Spleen (tissue), 11 donors: ENCODE measurements at regions not wholly inside any gene's neighbourhood (a gene's known extent, or its start where the extent isn't known, plus 50 kb on each side); places are given as distances from the start of the nearest gene placed in this dataset.

Source experiments
- DNase-seq: peaks from one replicate; pipeline ENCODE4 v3.0.0-alpha.2; 2020
- H3K27ac ChIP-seq, 8 donors: fragments of 200-600 bp; sonication (generic) in 7 of 8; 1 replicate in 4 of 8; 2 replicates in 4 of 8; pipeline versions ENCODE4 v1.5.0 to v1.8.0; 2016 to 2021; ENCODE audit warnings: inconsistent platforms in 4 of 8, mild to moderate bottlenecking in 4 of 8, moderate library complexity in 1 of 8
- H3K27me3 ChIP-seq, 7 donors: fragments of 200-600 bp; sonication (generic) in 6 of 7; replicated peaks in 1 of 7; 1 replicate in 4 of 7; 2 replicates in 3 of 7; pipeline versions ENCODE4 v1.5.0 to v1.8.0; 2016 to 2021; ENCODE audit warnings: inconsistent platforms in 3 of 7, mild to moderate bottlenecking in 1 of 7
- H3K36me3 ChIP-seq, 6 donors: fragments of 200-600 bp; sonication (generic) in 5 of 6; 1 replicate in 4 of 6; 2 replicates in 2 of 6; pipeline versions ENCODE4 v1.5.0 to v1.8.0; 2016 to 2021; ENCODE audit warnings: inconsistent platforms in 2 of 6
- H3K4me1 ChIP-seq, 6 donors: fragments of 200-600 bp; sonication (generic) in 5 of 6; 1 replicate in 3 of 6; 2 replicates in 3 of 6; pipeline versions ENCODE4 v1.5.0 to v1.8.0; 2016 to 2021; ENCODE audit warnings: inconsistent platforms in 3 of 6
- H3K4me3 ChIP-seq, 8 donors: fragments of 200-600 bp; sonication (generic) in 7 of 8; 1 replicate in 4 of 8; 2 replicates in 4 of 8; pipeline versions ENCODE4 v1.5.0 to v1.8.0; 2016 to 2021; ENCODE audit warnings: inconsistent platforms in 4 of 8, mild to moderate bottlenecking in 4 of 8, moderate library complexity in 2 of 8
- H3K9me3 ChIP-seq, 8 donors: fragments of 200-600 bp; sonication (generic) in 7 of 8; 1 replicate in 4 of 8; 2 replicates in 4 of 8; pipeline versions ENCODE4 v1.5.0 to v1.8.0; 2016 to 2021; ENCODE audit warnings: inconsistent platforms in 4 of 8
- POLR2A ChIP-seq, 3 donors: fragments of 450-650 bp; IDR thresholded peaks; one replicate each; pipeline ENCODE4 v1.5.1; 2017; ENCODE audit warnings: antibody characterized with exemption in 3 of 3, mild to moderate bottlenecking in 1 of 3
- POLR2AphosphoS5 ChIP-seq, 3 donors: sonication (generic); formaldehyde crosslinking; IDR thresholded peaks; one replicate each; pipeline ENCODE4 v1.5.1; 2017; ENCODE audit warnings: antibody characterized with exemption in 3 of 3
- WGBS, 5 donors: extraction: QIAGEN DNeasy Blood & Tissue Kit in 3 of 5; methylation state at CpG; one replicate each; pipeline versions ENCODE4 v1.1.5 to v1.1.7; 2013 to 2018; 5-methylcytosine and 5-hydroxymethylcytosine counted together
- intact Hi-C: fragments of 100-400 bp; cut with DNase I; formaldehyde crosslinking; loops from one replicate; pipeline ENCODE4 v1.15.0; 2023; ENCODE audit warnings: low total_unique reads
- TF ChIP-seq, protein P1 (sequence below), 11 experiments: fragments of 200-600 bp in 7 of 11; fragments of 450-650 bp in 4 of 11; sonication (generic) in 4 of 11; IDR thresholded peaks in 8 of 11; conservative IDR thresholded peaks in 3 of 11; 1 replicate in 7 of 11; 2 replicates in 4 of 11; pipeline versions ENCODE4 v1.4.0 to v1.8.0; 2016 to 2021; ENCODE audit warnings: antibody characterized with exemption in 11 of 11, inconsistent platforms in 4 of 11, mild to moderate bottlenecking in 1 of 11
- donor health status: healthy with polysubstance abuse.
- donor health status: DM: no; HTN: no; CAD: no; lungs with moderate emphysema.
- donor health status: DM: no; HTN: no; CAD: no.
- donor health status: Bipolar disorder and iron deficiency.
- donor health status: healthy.
- donor health status: DM: no; HTN: no; CAD: no.
- donor health status: DM: yes; HTN: yes; CAD: no.

DNA sequence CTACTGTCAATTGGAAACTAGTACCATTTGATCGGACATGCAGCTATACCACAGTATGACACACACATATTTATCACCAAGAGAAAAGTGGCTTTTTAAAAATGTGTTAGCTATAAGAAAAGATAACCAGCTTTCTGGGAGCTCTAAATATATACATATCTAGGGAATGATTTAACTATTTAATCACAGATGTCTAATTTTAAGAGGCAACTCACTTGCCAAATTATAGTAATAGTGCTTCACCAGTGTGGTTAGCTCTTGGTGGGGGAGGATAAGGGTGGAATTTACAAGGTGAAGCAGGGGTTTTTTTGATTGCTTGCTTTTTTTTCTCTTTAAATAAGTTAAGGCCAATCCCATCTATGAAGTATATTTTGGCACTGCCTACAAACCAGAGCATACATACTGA, 547.7 kb upstream of the DIPK2B start:
- no peak for DNase-seq
- H3K27me3 ChIP-seq = no peaks in the 10 kb centered on the region
- intact Hi-C loops = no loop called here
- peaks cover 0 to 22% (median 2%) of the 10 kb centered on the region in 6 donors for H3K36me3 ChIP-seq
- no peak overlapping the region for H3K27ac ChIP-seq
- peaks cover 3 to 58% (median 16%) of the 10 kb centered on the region in 6 donors for H3K4me1 ChIP-seq
- TF ChIP-seq POLR2AphosphoS5 (IDR thresholded peaks at IDR 0.05) (no peak), POLR2A (IDR thresholded peaks at IDR 0.05) (no peak)
- TF ChIP-seq, protein P1, sequence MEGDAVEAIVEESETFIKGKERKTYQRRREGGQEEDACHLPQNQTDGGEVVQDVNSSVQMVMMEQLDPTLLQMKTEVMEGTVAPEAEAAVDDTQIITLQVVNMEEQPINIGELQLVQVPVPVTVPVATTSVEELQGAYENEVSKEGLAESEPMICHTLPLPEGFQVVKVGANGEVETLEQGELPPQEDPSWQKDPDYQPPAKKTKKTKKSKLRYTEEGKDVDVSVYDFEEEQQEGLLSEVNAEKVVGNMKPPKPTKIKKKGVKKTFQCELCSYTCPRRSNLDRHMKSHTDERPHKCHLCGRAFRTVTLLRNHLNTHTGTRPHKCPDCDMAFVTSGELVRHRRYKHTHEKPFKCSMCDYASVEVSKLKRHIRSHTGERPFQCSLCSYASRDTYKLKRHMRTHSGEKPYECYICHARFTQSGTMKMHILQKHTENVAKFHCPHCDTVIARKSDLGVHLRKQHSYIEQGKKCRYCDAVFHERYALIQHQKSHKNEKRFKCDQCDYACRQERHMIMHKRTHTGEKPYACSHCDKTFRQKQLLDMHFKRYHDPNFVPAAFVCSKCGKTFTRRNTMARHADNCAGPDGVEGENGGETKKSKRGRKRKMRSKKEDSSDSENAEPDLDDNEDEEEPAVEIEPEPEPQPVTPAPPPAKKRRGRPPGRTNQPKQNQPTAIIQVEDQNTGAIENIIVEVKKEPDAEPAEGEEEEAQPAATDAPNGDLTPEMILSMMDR (IDR thresholded peaks at IDR 0.05 in 8 of 11, conservative IDR thresholded peaks at IDR 0.05 in 3 of 11) = no peak
- WGBS, 5 donors = 69 to 78% (median 77%) methylated on average over 1 of the region's 1 CpG
- no peaks in the 10 kb centered on the region for H3K9me3 ChIP-seq
- no peak overlapping the region for H3K4me3 ChIP-seq

DNA sequence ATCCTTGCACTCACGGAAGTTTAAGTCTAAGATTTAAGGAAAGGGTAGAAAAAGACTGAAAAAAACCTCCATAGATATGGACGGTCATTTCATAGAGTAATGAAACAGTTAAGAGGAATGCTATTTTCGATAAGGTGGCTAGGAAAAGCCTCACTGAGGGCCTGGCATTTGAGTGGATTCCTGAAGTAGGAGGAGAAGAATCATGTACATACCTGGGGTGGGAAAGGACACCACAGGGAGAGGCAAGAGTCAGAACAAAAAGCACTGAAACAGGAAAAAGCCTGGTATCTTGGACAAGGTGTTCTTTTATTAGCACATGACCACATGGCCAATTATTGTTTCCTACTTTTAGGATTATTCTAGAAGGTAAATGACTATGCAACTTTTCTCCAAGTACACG, 547.2 kb upstream of the DIPK2B start:
- H3K36me3 ChIP-seq = peaks cover 0 to 22% (median 2%) of the 10 kb centered on the region in 6 donors
- H3K27me3 ChIP-seq = no peaks in the 10 kb centered on the region
- TF ChIP-seq POLR2AphosphoS5 (IDR thresholded peaks at IDR 0.05) = no peak
- TF ChIP-seq, protein P1 (IDR thresholded peaks at IDR 0.05 in 8 of 11, conservative IDR thresholded peaks at IDR 0.05 in 3 of 11) = no peak
- no peak for TF ChIP-seq POLR2A (IDR thresholded peaks at IDR 0.05)
- no peak overlapping the region for H3K27ac ChIP-seq
- H3K9me3 ChIP-seq = no peaks in the 10 kb centered on the region
- H3K4me1 ChIP-seq = peaks cover 0 to 54% (median 11%) of the 10 kb centered on the region in 6 donors
- H3K4me3 ChIP-seq = no peak overlapping the region
- WGBS, 5 donors = 52 to 73% (median 59%) methylated on average over 4 of the region's 4 CpGs
- intact Hi-C loops = no loop called here
- DNase-seq = no peak

DNA sequence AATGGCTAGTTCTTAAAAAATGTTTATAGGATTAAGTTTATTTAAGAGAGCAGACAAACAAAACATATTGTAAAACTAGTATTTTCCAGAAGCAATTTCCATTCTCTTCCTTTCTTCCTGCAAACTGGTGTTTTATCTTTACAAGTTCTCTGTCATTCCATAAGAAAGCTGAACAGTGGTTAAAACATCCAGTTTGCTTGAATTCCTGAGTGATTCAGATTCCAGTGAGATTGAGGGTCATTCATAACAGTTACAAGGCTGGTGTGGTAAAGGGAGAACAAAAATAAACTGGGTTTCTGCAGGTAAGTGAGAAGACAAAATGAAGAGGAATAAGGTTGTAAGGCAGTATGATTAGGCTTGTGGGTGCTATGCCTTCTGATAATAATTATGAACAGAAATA, 544.8 kb upstream of the DIPK2B start:
- H3K27me3 ChIP-seq = no peaks in the 10 kb centered on the region
- no peak for TF ChIP-seq POLR2A (IDR thresholded peaks at IDR 0.05)
- TF ChIP-seq POLR2AphosphoS5 (IDR thresholded peaks at IDR 0.05) = no peak
- TF ChIP-seq, protein P1 (IDR thresholded peaks at IDR 0.05 in 8 of 11, conservative IDR thresholded peaks at IDR 0.05 in 3 of 11) = no peak
- H3K4me1 ChIP-seq = peaks cover 0 to 31% (median 9%) of the 10 kb centered on the region in 6 donors
- H3K9me3 ChIP-seq = no peaks in the 10 kb centered on the region
- H3K4me3 ChIP-seq = no peak overlapping the region
- intact Hi-C loops = no loop called here
- H3K36me3 ChIP-seq = peaks cover 0 to 22% (median 2%) of the 10 kb centered on the region in 6 donors
- no peak overlapping the region for H3K27ac ChIP-seq
- DNase-seq = no peak

DNA sequence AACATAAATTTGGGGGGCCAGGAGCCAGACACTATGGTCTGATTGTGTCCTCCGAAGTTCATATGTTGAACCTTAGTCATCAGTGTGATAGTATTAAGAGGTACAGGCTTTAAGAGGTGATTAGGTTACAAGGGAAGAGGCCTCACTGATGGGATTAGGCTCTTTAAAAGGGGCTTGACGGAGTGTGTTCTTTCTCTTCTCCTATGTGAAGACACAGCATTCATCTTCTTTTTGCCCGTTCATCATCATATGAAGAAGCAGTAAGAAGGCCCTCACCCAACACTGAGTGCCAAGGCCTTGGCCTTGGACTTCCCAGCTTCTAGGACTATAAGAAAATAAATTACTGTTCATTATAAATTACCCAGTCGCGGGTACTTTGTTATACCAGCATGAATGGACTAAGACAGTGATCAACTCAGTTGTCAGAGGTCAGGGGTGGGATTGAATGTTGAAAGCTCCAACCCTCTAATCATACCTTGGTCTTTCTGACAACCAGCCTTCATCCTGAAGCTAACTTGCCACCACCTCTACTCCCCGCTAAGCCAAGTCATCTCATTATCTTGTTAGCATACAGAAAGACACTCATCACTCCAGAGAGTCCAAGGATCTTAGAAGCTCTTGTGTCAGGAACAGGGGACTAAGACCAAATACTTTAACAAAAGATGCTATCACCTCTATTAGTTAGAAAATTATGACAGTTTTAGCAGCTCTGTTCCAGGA, 543.4 kb upstream of the DIPK2B start:
- no peak for DNase-seq
- intact Hi-C loops = no loop called here
- no peak overlapping the region for H3K4me3 ChIP-seq
- H3K27ac ChIP-seq = no peak overlapping the region
- H3K9me3 ChIP-seq = no peaks in the 10 kb centered on the region
- H3K36me3 ChIP-seq = peaks cover 0 to 22% (median 2%) of the 10 kb centered on the region in 6 donors
- H3K4me1 ChIP-seq = peaks cover 0 to 17% (median 4%) of the 10 kb centered on the region in 6 donors
- 88 to 100% (median 96%) methylated on average over 6 of the region's 6 CpGs for WGBS, 5 donors
- TF ChIP-seq POLR2A (IDR thresholded peaks at IDR 0.05) = no peak
- TF ChIP-seq, protein P1 (IDR thresholded peaks at IDR 0.05 in 8 of 11, conservative IDR thresholded peaks at IDR 0.05 in 3 of 11) = no peak
- TF ChIP-seq POLR2AphosphoS5 (IDR thresholded peaks at IDR 0.05) = no peak
- H3K27me3 ChIP-seq = no peaks in the 10 kb centered on the region
